ENCODE measurements at regions not wholly inside any gene's neighbourhood (a gene's known extent, or its start where the extent isn't known, plus 50 kb on each side); places are given as distances from the start of the nearest gene placed in this dataset.

DNA sequence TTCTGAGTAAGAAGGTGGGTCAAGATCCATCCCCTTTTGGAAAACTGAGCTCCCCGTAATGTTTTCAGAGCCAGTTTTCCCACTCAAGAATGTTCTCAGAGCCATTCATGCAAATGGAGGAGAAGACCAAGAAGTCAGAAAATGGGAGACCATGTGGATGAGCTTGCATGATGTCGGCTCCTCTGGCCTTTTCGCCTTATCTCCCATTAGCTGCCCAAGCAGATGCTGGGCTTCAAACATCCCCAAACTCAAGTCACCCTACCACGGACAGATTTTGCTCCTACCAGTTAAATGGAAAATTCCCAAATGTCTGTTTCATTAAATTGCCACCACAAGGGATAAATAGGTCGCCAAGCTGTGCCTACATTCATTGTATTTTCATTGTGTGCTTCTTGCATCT lies 161.4 kb downstream of the ICE1 start:
- TF ChIP-seq, protein P1, sequence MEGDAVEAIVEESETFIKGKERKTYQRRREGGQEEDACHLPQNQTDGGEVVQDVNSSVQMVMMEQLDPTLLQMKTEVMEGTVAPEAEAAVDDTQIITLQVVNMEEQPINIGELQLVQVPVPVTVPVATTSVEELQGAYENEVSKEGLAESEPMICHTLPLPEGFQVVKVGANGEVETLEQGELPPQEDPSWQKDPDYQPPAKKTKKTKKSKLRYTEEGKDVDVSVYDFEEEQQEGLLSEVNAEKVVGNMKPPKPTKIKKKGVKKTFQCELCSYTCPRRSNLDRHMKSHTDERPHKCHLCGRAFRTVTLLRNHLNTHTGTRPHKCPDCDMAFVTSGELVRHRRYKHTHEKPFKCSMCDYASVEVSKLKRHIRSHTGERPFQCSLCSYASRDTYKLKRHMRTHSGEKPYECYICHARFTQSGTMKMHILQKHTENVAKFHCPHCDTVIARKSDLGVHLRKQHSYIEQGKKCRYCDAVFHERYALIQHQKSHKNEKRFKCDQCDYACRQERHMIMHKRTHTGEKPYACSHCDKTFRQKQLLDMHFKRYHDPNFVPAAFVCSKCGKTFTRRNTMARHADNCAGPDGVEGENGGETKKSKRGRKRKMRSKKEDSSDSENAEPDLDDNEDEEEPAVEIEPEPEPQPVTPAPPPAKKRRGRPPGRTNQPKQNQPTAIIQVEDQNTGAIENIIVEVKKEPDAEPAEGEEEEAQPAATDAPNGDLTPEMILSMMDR (conservative IDR thresholded peaks at IDR 0.05): no peak
- TF ChIP-seq ZFX (IDR thresholded peaks at IDR 0.05): no peak
